ENCODE measurements at regions not wholly inside any gene's neighbourhood (a gene's known extent, or its start where the extent isn't known, plus 50 kb on each side); places are given as distances from the start of the nearest gene placed in this dataset.

DNA sequence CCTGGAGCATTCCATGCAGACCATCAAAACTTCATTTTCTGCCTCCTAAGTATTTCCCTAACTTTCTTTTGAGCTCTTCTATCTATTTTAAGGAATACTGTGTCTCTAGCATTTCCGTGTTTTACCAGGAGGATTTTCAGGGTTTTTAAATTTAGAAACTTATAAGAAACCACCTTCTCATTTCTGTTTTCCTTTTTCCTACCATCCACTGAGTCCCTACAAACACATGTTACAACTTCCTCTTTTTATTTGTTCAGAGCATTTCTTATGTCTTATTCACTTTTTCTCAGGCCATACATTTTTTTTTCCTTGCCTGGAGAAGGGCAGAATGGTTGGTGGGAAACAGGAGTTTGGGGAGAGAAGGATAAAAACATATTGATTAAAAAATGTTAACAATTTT is 130.0 kb upstream of the BMP5 start:
- no peak for ATAC-seq (ENCODE audit: insufficient read depth, low FRiP score)
- Histone ChIP-seq H3K9me3 (ENCODE audit: control insufficient read depth in 4 of 4, insufficient read depth in 3 of 4, low read length in 3 of 4) (no peaks in the 10 kb centered on the region), H3K27me3 (ENCODE audit: control insufficient read depth in 3 of 3, insufficient read depth in 3 of 3, low read length in 2 of 3) (no peaks in the 10 kb centered on the region), H3K36me3 (ENCODE audit: control insufficient read depth in 4 of 4, insufficient read depth in 4 of 4, low read length in 4 of 4) (no peaks in the 10 kb centered on the region), H3K4me1 (ENCODE audit: control insufficient read depth in 5 of 5, insufficient read depth in 5 of 5, low read length in 5 of 5) (no peaks in the 10 kb centered on the region), H3K9ac (ENCODE audit: insufficient read depth in 1 of 2, low read length in 2 of 2) (no peak overlapping the region), H3K27ac (ENCODE audit: low read depth in 1 of 2, low read length in 1 of 2) (no peak overlapping the region), H3K4me3 (no peak overlapping the region)
- TF ChIP-seq, protein P1, sequence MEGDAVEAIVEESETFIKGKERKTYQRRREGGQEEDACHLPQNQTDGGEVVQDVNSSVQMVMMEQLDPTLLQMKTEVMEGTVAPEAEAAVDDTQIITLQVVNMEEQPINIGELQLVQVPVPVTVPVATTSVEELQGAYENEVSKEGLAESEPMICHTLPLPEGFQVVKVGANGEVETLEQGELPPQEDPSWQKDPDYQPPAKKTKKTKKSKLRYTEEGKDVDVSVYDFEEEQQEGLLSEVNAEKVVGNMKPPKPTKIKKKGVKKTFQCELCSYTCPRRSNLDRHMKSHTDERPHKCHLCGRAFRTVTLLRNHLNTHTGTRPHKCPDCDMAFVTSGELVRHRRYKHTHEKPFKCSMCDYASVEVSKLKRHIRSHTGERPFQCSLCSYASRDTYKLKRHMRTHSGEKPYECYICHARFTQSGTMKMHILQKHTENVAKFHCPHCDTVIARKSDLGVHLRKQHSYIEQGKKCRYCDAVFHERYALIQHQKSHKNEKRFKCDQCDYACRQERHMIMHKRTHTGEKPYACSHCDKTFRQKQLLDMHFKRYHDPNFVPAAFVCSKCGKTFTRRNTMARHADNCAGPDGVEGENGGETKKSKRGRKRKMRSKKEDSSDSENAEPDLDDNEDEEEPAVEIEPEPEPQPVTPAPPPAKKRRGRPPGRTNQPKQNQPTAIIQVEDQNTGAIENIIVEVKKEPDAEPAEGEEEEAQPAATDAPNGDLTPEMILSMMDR (IDR thresholded peaks at IDR 0.05; ENCODE audit: control extremely low read depth, extremely low read depth) = no peak
- no peak for DNase-seq
- WGBS, 2 donors = 23 to 66% methylated on average over 1 of the region's 1 CpG

DNA sequence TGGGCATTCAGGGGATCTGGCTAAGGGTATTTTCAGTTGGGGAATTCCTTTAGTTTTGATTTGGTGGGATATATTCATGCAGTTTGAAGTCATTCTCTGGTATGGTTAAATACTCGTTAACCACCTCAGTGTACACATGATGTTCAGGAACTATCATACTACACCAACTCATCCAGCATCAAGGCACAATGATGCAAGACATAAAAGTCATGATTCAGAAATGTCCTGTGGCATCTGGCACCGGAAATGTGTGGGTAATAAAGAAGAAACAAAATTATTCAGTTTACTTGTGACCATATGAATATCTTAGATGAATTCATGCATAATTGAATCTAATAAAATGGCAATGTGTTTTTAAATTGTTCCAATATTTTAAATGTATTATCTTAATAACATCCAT is 129.0 kb upstream of the BMP5 start:
- no peaks in the 10 kb centered on the region for H3K27me3 ChIP-seq (ENCODE audit: control insufficient read depth in 3 of 3, insufficient read depth in 3 of 3, low read length in 2 of 3)
- no peak for DNase-seq
- TF ChIP-seq, protein P1 (IDR thresholded peaks at IDR 0.05; ENCODE audit: control extremely low read depth, extremely low read depth) = no peak
- H3K36me3 ChIP-seq (ENCODE audit: control insufficient read depth in 4 of 4, insufficient read depth in 4 of 4, low read length in 4 of 4) = no peaks in the 10 kb centered on the region
- H3K9me3 ChIP-seq (ENCODE audit: control insufficient read depth in 4 of 4, insufficient read depth in 3 of 4, low read length in 3 of 4) = no peaks in the 10 kb centered on the region
- no peak overlapping the region for H3K27ac ChIP-seq (ENCODE audit: low read depth in 1 of 2, low read length in 1 of 2)
- H3K4me1 ChIP-seq (ENCODE audit: control insufficient read depth in 5 of 5, insufficient read depth in 5 of 5, low read length in 5 of 5) = peaks cover 0 to under 1% (median 0%) of the 10 kb centered on the region in 5 donors
- no peak overlapping the region for H3K4me3 ChIP-seq
- WGBS, 2 donors = 59 to 81% methylated on average over 2 of the region's 2 CpGs
- H3K9ac ChIP-seq (ENCODE audit: insufficient read depth in 1 of 2, low read length in 2 of 2) = no peak overlapping the region
- no peak for ATAC-seq (ENCODE audit: insufficient read depth, low FRiP score)

DNA sequence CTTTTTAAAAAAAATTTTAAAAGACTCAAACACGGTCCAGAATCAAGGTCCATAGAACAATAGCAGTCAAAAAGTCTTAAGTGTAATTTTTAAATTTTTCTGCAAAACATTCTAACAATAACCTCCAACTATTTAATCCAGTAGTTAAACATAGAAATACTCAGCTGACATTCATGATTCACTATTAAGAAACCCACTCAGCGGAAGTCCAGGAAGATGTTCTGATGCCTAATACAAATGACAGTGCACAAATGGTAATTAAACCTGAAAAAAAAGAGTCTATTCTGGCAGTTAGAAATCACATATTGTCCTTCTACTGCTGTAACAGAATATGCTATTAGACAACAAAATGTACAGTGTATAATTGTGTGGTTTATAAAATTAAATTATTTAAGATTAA is 128.2 kb upstream of the BMP5 start:
- TF ChIP-seq, protein P1 (IDR thresholded peaks at IDR 0.05; ENCODE audit: control extremely low read depth, extremely low read depth) = no peak
- H3K36me3 ChIP-seq (ENCODE audit: control insufficient read depth in 4 of 4, insufficient read depth in 4 of 4, low read length in 4 of 4) = no peaks in the 10 kb centered on the region
- 86 to 97% methylated on average over 2 of the region's 2 CpGs for WGBS, 2 donors
- no peak overlapping the region for H3K27ac ChIP-seq (ENCODE audit: low read depth in 1 of 2, low read length in 1 of 2)
- DNase-seq = no peak
- no peak overlapping the region for H3K4me3 ChIP-seq
- H3K9me3 ChIP-seq (ENCODE audit: control insufficient read depth in 4 of 4, insufficient read depth in 3 of 4, low read length in 3 of 4) = no peaks in the 10 kb centered on the region
- peaks cover 0 to 5% (median 0%) of the 10 kb centered on the region in 5 donors for H3K4me1 ChIP-seq (ENCODE audit: control insufficient read depth in 5 of 5, insufficient read depth in 5 of 5, low read length in 5 of 5)
- H3K27me3 ChIP-seq (ENCODE audit: control insufficient read depth in 3 of 3, insufficient read depth in 3 of 3, low read length in 2 of 3) = no peaks in the 10 kb centered on the region
- H3K9ac ChIP-seq (ENCODE audit: insufficient read depth in 1 of 2, low read length in 2 of 2) = no peak overlapping the region
- no peak for ATAC-seq (ENCODE audit: insufficient read depth, low FRiP score)

DNA sequence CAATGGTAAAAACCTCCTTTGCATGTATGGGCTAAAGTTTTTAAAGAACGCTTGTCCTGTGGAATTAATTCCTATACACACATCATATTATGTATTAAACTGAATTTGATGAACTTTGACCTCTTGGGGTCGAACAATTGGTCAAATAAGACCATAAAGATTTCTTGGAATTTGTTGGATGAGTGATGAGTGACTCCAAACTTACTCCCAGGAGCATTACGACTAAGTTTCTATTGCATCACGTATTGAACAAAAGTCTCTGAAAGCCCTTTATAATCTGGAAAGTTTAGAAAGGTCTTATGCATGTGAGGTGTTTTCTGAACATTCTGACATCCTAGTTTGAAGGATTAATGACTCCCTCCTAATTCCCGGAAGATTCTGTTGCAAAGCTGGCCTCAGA is 126.9 kb upstream of the BMP5 start:
- Histone ChIP-seq H3K9ac (ENCODE audit: insufficient read depth in 1 of 2, low read length in 2 of 2) (no peak overlapping the region), H3K9me3 (ENCODE audit: control insufficient read depth in 4 of 4, insufficient read depth in 3 of 4, low read length in 3 of 4) (no peaks in the 10 kb centered on the region), H3K27me3 (ENCODE audit: control insufficient read depth in 3 of 3, insufficient read depth in 3 of 3, low read length in 2 of 3) (no peaks in the 10 kb centered on the region), H3K4me3 (no peak overlapping the region), H3K4me1 (ENCODE audit: control insufficient read depth in 5 of 5, insufficient read depth in 5 of 5, low read length in 5 of 5) (peaks cover 0 to 5% (median 0%) of the 10 kb centered on the region in 5 donors), H3K36me3 (ENCODE audit: control insufficient read depth in 4 of 4, insufficient read depth in 4 of 4, low read length in 4 of 4) (no peaks in the 10 kb centered on the region), H3K27ac (ENCODE audit: low read depth in 1 of 2, low read length in 1 of 2) (no peak overlapping the region)
- DNase-seq (no peak), ATAC-seq (ENCODE audit: insufficient read depth, low FRiP score) (no peak)
- TF ChIP-seq, protein P1 (IDR thresholded peaks at IDR 0.05; ENCODE audit: control extremely low read depth, extremely low read depth) = no peak
- 83 to 90% methylated on average over 5 of the region's 5 CpGs for WGBS, 2 donors

Measured in lung (tissue), 11 donors.